ENCODE measurements at regions not wholly inside any gene's neighbourhood (a gene's known extent, or its start where the extent isn't known, plus 50 kb on each side); places are given as distances from the start of the nearest gene placed in this dataset.

GRCh38 chr2:66938471-66938967, 458.6 kb upstream of the ETAA1 start:
- no peak for DNase-seq (ENCODE audit: low spot score)
- in situ Hi-C loops (cut with MboI; ENCODE audit: low sequenced_read_pairs, unreplicated experiment) = no loop called here

GRCh38 chr2:66940080-66940479, 457.1 kb upstream of the ETAA1 start:
- no peak for DNase-seq (ENCODE audit: low spot score)
- TF ChIP-seq CTCF (IDR thresholded peaks at IDR 0.05; ENCODE audit: borderline replicate concordance, control extremely low read depth, extremely low read depth, insufficient read depth, missing control alignments) = no peak
- in situ Hi-C loops (cut with MboI; ENCODE audit: low sequenced_read_pairs, unreplicated experiment) = no loop called here

More at GRCh38 chr2:66938471-66938967, 458.6 kb upstream of the ETAA1 start:
- no peak for TF ChIP-seq CTCF (IDR thresholded peaks at IDR 0.05; ENCODE audit: borderline replicate concordance, control extremely low read depth, extremely low read depth, insufficient read depth, missing control alignments)

DNA sequence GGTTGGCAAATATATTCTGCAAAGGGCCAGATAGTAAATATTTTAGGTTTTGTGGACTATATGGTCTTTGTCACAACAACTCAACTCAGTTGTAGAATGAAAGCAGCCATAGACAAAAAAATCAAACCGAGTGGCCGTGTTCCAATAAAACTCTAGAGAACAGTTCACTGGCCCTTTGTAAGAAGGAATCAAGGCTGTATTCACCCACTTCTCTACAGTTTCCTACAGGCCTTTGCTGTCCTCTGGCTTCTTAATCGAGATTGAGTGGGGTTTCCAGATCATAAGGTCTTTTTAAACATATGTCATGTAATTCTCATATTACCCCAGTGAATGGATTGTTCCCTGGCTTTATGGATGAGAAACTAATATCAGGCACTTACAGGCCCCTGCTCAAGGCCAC, 448.9 kb upstream of the ETAA1 start:
- no peak for TF ChIP-seq CTCF (IDR thresholded peaks at IDR 0.05; ENCODE audit: borderline replicate concordance, control extremely low read depth, extremely low read depth, insufficient read depth, missing control alignments)
- in situ Hi-C loops (cut with MboI; ENCODE audit: low sequenced_read_pairs, unreplicated experiment) = no loop called here
- no peak for DNase-seq (ENCODE audit: low spot score)

DNA sequence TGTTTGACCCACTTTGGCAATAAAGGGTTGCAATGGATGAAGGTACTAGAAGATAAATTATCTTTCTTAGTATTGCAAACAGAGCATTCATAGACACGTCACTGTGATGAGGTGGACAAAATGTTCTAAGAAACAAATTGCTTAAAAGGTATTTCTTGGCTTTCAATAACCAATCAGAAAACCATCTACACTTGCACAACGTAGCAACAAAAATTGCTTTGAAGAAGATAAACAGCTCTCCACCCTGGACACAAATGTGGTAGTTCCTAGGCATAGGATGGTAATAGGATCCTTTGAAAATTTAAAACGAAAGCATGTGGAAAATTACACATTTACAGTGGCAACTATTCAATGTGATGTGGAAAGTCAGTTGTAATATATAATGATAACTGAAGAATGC, 439.9 kb upstream of the ETAA1 start:
- in situ Hi-C loops (cut with MboI; ENCODE audit: low sequenced_read_pairs, unreplicated experiment) = no loop called here
- TF ChIP-seq CTCF (IDR thresholded peaks at IDR 0.05; ENCODE audit: borderline replicate concordance, control extremely low read depth, extremely low read depth, insufficient read depth, missing control alignments) = no peak
- DNase-seq (ENCODE audit: low spot score) = no peak

GRCh38 chr2:66957677-66958076, 439.5 kb upstream of the ETAA1 start:
- in situ Hi-C loops (cut with MboI; ENCODE audit: low sequenced_read_pairs, unreplicated experiment) = no loop called here
- TF ChIP-seq CTCF (IDR thresholded peaks at IDR 0.05; ENCODE audit: borderline replicate concordance, control extremely low read depth, extremely low read depth, insufficient read depth, missing control alignments) = no peak
- DNase-seq (ENCODE audit: low spot score) = no peak

- no peak for DNase-seq (ENCODE audit: low spot score)
- in situ Hi-C loops (cut with MboI; ENCODE audit: low sequenced_read_pairs, unreplicated experiment) = no loop called here
- TF ChIP-seq CTCF (IDR thresholded peaks at IDR 0.05; ENCODE audit: borderline replicate concordance, control extremely low read depth, extremely low read depth, insufficient read depth, missing control alignments) = no peak
These were observed 437.0 kb upstream of the ETAA1 start for GRCh38 chr2:66960161-66960560.

DNA sequence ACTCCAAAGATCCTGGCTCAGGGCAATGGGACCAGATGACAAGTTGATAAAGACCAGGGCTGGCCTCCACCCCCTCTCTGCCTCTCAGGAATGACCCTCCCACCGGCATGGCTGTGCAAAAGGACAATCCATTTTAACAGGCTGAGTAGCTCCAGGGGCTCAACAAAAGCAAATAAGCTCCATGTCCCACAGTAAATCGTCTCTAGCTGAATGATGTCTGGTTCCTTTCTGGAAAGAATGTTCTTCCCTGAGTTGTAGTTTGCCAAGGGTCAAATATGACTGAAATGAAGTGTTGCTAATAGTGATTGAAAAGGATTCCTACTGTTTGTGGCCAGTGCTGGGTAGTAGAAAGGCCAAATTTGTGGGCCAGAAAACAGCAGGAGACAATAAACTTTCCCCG, 434.4 kb upstream of the ETAA1 start:
- in situ Hi-C loops (cut with MboI; ENCODE audit: low sequenced_read_pairs, unreplicated experiment) = no loop called here
- no peak for TF ChIP-seq CTCF (IDR thresholded peaks at IDR 0.05; ENCODE audit: borderline replicate concordance, control extremely low read depth, extremely low read depth, insufficient read depth, missing control alignments)
- DNase-seq (ENCODE audit: low spot score) = no peak

Data from GM13976 (cell line).